K562 (cell line): ENCODE measurements at regions not wholly inside any gene's neighbourhood (a gene's known extent, or its start where the extent isn't known, plus 50 kb on each side); places are given as distances from the start of the nearest gene placed in this dataset.

Experiments
- CBFA2T2 ChIP-seq: fragments of 450-650 bp; conservative IDR thresholded peaks from 2 replicates; pipeline ENCODE4 v1.6.1; 2017; ENCODE audit warnings: mild to moderate bottlenecking
- CLOCK ChIP-seq: fragments of 250-450 bp; sonication (Bioruptor Pico); IDR thresholded peaks from 2 replicates; pipeline ENCODE4 v1.4.0; 2020; ENCODE audit warnings: mild to moderate bottlenecking, moderate library complexity, borderline replicate concordance
- E2F6 ChIP-seq, 2 experiments: IDR thresholded peaks; 2 replicates each; pipeline ENCODE4 v1.6.1; 2011; ENCODE audit warnings: borderline replicate concordance in 1 of 2, control low read depth in 1 of 2, low read depth in 1 of 2, low read length in 1 of 2, mild to moderate bottlenecking in 1 of 2, mixed read lengths in 1 of 2, moderate library complexity in 1 of 2; ENCODE audit not compliant: insufficient read depth in 1 of 2, insufficient read length in 1 of 2, poor library complexity in 1 of 2, severe bottlenecking in 1 of 2; ENCODE audit errors: extremely low read depth in 1 of 2
- ELF4 ChIP-seq: fragments of 450-650 bp; formaldehyde crosslinking; IDR thresholded peaks from 2 replicates; pipeline ENCODE4 v1.4.0; 2022; ENCODE audit warnings: missing genetic modification characterization
- HNRNPL ChIP-seq: fragments of 200-400 bp; formaldehyde crosslinking; IDR thresholded peaks from 2 replicates; pipeline ENCODE4 v1.6.1; 2017; ENCODE audit warnings: low read depth, mild to moderate bottlenecking, low read length
- LCOR ChIP-seq: sonication (generic); formaldehyde crosslinking; IDR thresholded peaks from 2 replicates; pipeline ENCODE4 v1.8.0; 2022; ENCODE audit warnings: mild to moderate bottlenecking, missing genetic modification reagents
- NCOA6 ChIP-seq: fragments of 450-650 bp; IDR thresholded peaks from 2 replicates; pipeline ENCODE4 v1.6.1; 2017; ENCODE audit warnings: mild to moderate bottlenecking
- SFPQ ChIP-seq: fragments of 200-400 bp; formaldehyde crosslinking; IDR thresholded peaks from 2 replicates; pipeline ENCODE4 v1.6.1; 2017; ENCODE audit warnings: mild to moderate bottlenecking, low read depth, low read length, moderate library complexity
- ZFPM2 ChIP-seq: fragments of 250-450 bp; sonication (Bioruptor Pico); IDR thresholded peaks from 2 replicates; pipeline ENCODE4 v1.5.1; 2022; ENCODE audit warnings: mild to moderate bottlenecking
- ZNF318 ChIP-seq, 2 experiments: fragments of 450-650 bp; IDR thresholded peaks; 2 replicates each; pipeline ENCODE4 v1.6.1; 2016; ENCODE audit warnings: mild to moderate bottlenecking in 2 of 2, borderline replicate concordance in 1 of 2, low read depth in 1 of 2, moderate library complexity in 1 of 2
- ZSCAN29 ChIP-seq: fragments of 450-650 bp; IDR thresholded peaks from 2 replicates; pipeline ENCODE4 v1.6.1; 2017

GRCh38 chr1:219397511-219397910 lies 215.4 kb downstream of the ZC3H11B start (continued):
- TF ChIP-seq ZNF318 (IDR thresholded peaks at IDR 0.05; ENCODE audit: borderline replicate concordance in 1 of 2, low read depth in 1 of 2) (no peak), E2F6 (IDR thresholded peaks at IDR 0.05; ENCODE audit: borderline replicate concordance in 1 of 2, extremely low read depth in 1 of 2, insufficient read depth in 1 of 2, insufficient read length in 1 of 2, low read depth in 1 of 2, low read length in 1 of 2, poor library complexity in 1 of 2, severe bottlenecking in 1 of 2) (no peak), SFPQ (no peak), CLOCK (no peak), CBFA2T2 (no peak), ZFPM2 (CRISPR knock-in tag) (no peak), ELF4 (CRISPR knock-in tag) (no peak), NCOA6 (no peak), ZSCAN29 (no peak), HNRNPL (no peak), LCOR (no peak)
